Amniotic stem cell (primary cell): ENCODE measurements at regions not wholly inside any gene's neighbourhood (a gene's known extent, or its start where the extent isn't known, plus 50 kb on each side); places are given as distances from the start of the nearest gene placed in this dataset.
"Not testable (repeated sequence)": the region's sequence is repeated elsewhere in the genome, so short reads cannot be mapped to it uniquely, and the experiment has no call there.

Source experiments
- DNase-seq: peaks from one replicate; lab custom pipeline; 2025; lab: John Stamatoyannopoulos, UW

DNA sequence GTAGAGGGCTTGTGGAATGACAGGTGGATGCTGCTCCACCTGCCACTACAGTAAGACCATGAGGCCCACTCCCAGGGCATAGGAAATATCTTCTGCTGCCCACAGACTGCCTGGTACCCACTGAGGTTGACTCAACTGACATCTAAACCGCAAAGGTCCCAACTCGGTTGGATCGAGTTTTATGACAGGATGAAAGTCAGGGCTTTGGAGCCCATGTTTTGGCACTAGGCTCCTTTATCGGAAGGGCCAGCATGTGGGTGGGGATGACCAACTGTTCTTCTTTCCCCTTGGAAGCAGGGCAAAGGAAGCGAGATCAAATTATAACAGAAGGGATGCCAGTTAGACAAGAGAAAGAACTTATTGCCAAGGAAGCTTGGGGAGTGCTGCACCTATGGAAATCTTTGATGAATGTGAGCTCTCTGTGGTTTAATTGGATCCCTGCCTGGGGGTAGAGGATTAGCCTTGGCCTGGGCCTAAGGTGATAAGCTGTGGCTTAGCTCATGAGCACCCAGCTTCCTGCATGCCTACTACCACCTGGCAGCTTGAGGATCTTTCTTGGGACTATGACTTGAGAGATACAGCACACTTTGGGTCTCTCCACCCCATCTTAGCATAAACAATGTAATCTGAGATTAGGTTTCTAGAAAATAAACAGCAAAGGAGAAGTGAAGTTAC, 121.8 kb downstream of the KCNA5 start:
- DNase-seq: no peak

GRCh38 chr12:5166976-5167375, 123.3 kb downstream of the KCNA5 start:
- DNase-seq: peak; percentile 51

DNA sequence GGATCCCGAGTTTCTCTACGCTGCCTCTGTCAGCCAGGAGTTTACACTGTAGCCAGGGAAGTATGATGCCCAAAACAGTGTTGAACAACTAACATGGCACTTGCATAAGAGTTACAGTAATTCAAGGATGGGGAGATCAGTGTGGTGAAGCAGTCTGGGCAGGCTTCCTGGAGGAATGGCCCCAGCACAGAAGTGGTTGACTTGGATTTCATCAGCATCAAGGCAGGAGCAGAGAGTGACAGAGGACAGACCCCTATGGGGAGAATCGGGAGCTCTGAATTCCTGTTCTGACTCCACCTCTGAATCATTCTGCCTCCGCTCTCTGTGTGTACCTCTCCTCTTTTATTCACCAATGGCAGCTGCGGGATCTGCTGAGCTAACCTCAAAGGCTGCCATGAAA, 124.5 kb downstream of the KCNA5 start:
- DNase-seq: no peak

- no peak for DNase-seq
Observed at GRCh38 chr12:5170844-5171243, 127.2 kb downstream of the KCNA5 start.

GRCh38 chr12:5171701-5172100, 128.0 kb downstream of the KCNA5 start:
- DNase-seq: no peak

DNA sequence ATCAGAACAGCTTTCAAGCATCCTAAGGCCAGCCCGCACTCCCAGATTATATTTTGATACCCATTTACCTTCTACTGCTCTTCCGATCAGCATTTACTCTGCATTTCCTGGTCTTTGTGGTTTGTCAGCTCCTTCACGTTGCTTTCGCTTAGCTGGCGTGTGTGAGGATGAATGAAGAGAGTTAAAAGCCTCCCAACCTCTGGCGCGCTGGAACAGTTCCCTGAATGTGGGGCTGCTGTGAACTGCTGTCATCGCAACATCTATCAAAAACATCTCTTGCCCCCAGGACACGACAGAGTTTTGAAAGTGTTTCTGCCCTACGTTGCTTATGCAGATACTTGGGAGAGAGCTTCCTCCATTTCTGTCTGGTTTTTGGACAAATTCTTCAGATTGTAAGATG, 129.2 kb downstream of the KCNA5 start:
- DNase-seq: no peak

DNA sequence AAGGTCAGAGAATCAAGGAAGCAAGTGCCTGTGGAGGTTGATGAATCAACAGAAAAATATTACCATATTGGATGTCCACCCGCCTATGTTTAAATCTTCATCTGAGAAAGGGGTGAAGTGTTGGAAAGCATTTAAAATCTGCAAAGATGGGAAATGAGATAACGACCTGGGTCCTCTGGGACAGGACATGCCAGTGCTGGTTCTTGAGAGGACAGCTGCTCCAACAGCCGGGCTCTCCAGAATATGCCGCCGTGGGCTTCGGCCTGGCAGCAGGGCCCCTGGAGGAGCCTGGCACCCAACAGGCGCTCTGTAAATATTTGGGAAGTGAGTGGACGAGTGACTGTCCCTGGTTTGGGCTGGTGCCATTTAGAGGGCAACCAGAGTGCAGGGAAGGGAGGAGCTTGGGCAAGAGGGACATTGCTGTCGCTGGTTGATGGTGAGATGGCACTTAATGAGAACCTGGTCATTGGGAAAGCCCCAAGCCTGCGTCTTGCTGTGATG, 129.9 kb downstream of the KCNA5 start:
- DNase-seq: no peak

GRCh38 chr12:5175415-5175814, 131.7 kb downstream of the KCNA5 start:
- DNase-seq: not testable (repeated sequence)

DNA sequence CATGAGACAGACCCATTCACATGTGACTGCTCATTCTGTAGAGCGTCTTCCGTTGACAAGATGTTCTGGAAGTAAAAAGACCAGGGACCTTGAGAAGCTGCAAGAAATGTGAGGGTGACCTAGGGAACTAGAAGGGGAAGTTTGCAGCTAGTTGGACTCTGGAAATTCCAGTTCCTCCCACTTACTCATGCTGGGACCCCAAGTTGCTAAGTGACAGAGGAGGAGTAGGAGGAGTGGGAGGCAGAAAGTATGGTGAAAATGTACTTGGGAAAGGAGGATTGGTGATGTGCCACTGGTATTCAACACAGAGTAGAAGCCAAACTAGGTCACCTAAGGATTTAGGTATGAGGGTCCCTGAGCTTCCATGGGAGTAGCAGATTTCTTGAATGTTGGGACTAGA, 132.4 kb downstream of the KCNA5 start:
- DNase-seq: no peak

- DNase-seq: no peak
Observed at GRCh38 chr12:5177096-5177495, 133.4 kb downstream of the KCNA5 start.

DNA sequence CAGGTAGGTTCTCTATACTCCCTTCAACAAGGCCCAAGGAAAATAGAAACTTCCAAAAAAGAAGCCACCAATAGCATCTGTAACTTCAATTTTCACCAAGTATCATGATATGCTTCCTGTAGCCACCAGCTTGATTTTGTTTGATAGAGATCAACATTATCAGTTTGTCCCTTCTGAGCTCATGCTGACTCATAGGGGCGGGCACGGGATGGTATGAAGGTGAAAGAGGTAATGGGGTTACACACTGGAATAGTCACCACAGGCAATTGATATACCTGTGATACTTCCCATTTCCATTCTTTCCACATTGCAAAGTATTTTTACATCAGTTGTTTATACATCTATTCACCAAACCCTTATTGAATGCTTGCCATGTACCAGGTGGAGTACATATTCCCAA, 134.1 kb downstream of the KCNA5 start:
- DNase-seq: no peak

GRCh38 chr12:5178571-5178970, 134.9 kb downstream of the KCNA5 start:
- no peak for DNase-seq

DNA sequence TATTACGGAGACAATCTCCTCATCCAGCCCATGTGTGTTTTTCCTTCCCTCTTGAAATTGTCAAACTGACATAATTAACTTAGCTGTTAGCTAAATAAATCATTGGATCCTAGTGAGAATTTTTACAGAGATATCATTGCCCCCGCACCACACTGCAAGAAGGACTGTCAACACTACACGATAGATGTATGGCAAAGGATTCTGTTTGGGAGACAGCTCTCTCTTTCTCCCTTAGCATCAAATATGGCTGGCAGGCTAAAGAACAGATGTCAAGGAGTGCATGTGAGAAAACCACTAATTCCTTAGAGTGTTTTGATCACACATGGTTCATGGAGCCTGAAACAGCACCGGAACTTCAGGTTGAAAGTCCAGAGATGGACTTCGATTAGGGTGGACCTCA, 136.8 kb downstream of the KCNA5 start:
- no peak for DNase-seq

DNA sequence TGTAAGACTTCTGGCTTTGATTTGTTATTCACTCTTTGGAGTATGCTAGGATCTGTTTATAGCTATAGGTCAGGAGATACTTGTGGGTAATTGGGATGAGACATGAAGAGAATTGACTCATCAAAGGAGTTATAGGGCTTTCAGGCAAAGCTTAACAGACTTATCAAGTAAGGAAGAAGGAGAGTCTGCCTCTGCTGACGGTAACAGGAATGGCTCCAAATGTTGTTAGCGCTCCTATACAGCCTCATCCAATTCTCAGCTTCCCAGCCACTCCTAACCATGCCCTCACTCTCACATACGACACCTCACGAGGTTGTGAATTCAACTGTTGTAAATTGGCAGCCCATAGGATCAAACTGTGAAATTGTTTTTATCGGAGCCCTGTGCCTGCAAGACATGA, 140.5 kb downstream of the KCNA5 start:
- DNase-seq: no peak

GRCh38 chr12:5185435-5186069, 141.9 kb downstream of the KCNA5 start:
- no peak for DNase-seq

DNA sequence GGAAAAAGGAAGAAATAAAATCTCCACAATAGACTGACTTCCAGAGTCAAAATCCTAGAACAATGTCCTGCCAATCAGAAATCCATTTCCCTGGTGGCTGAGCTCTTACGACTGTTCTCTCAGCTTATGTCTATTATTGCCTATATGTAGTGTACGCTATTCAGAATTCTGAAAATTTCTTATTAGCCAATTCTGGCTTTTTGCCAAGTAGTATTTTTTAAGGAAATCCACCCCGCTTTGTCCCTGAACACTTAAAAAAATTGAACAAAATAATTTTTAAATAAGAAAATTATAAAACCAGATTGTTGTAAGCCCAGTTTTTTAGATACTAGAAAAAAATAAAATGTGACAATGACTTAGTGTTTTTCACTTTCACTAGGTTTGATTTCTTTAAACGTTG, 143.0 kb downstream of the KCNA5 start:
- DNase-seq: no peak

DNA sequence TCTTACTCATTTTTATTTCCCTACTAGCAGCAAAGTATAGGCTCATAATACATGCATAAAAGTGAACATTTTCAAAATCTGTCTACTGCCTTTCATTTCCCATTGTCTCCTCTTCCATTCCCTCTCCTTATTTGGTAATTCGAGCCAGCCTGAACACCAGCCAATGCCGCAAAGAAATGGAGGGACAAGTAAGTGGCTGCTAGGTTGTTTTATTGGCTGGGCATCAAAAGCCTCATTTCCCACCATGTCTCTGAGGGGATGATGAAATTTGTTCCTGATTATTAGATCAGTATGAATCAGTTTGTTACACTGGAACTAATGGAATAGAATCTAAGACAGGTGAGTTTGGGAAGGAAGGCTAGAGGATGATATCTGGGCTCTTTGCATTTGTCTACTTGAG, 143.5 kb downstream of the KCNA5 start:
- DNase-seq: no peak

GRCh38 chr12:5188472-5188871, 144.8 kb downstream of the KCNA5 start:
- no peak for DNase-seq

DNA sequence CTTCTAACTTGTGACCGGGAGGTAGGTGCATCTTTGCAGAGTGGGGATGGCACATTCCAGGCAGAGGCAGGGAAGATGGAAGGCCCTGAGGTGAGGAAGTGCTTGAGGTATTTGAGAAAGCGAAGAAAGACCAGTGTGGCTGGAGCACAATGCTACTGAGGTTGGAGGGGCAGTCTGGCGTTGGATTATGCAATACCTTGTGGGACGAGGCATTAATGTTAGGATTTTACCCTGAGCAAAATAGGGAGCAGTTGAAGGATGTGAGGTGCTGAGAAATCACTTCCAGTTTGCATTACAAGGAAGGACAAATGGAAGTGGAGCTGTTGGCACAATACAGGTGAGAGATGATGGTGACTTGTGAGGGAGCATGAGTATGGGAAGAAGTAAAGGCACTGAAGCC, 145.5 kb downstream of the KCNA5 start:
- DNase-seq: no peak

GRCh38 chr12:5191803-5192538, 148.3 kb downstream of the KCNA5 start:
- DNase-seq: no peak

GRCh38 chr12:5192726-5193125, 149.0 kb downstream of the KCNA5 start:
- DNase-seq: no peak

- no peak for DNase-seq
Observed at GRCh38 chr12:5194306-5194705, 150.6 kb downstream of the KCNA5 start.

- DNase-seq: no peak
Observed at GRCh38 chr12:5195244-5195643, 151.6 kb downstream of the KCNA5 start.
